GM18861 (cell line): ENCODE measurements at regions not wholly inside any gene's neighbourhood (a gene's known extent, or its start where the extent isn't known, plus 50 kb on each side); places are given as distances from the start of the nearest gene placed in this dataset.
"Not testable (repeated sequence)": the region's sequence is repeated elsewhere in the genome, so short reads cannot be mapped to it uniquely, and the experiment has no call there.

Experiments
- ATAC-seq: cut with Tn5 transposase; IDR thresholded peaks from one replicate; pipeline ENCODE4 v1.9.1; 2021; ENCODE audit not compliant: unreplicated experiment

- not testable (repeated sequence) for ATAC-seq
Observed at GRCh38 chr2:131639001-131639620, 111.4 kb downstream of the CCDC74A start.

GRCh38 chr2:131641414-131642206 lies 113.9 kb downstream of the CCDC74A start:
- ATAC-seq = no peak

GRCh38 chr2:131643180-131643579 lies 115.5 kb downstream of the CCDC74A start:
- ATAC-seq = not testable (repeated sequence)

- no peak for ATAC-seq
Observed at GRCh38 chr2:131645177-131645765, 117.6 kb downstream of the CCDC74A start.

GRCh38 chr2:131646220-131646619 lies 118.5 kb downstream of the CCDC74A start:
- not testable (repeated sequence) for ATAC-seq

- no peak for ATAC-seq
Observed at GRCh38 chr2:131646669-131647297, 119.1 kb downstream of the CCDC74A start.

- not testable (repeated sequence) for ATAC-seq
Observed at GRCh38 chr2:131648565-131648964, 120.9 kb downstream of the CCDC74A start.

- not testable (repeated sequence) for ATAC-seq
Observed at GRCh38 chr2:131652246-131652645, 124.6 kb downstream of the CCDC74A start.

GRCh38 chr2:131654107-131654506 lies 126.4 kb downstream of the CCDC74A start:
- ATAC-seq = not testable (repeated sequence)

- no peak for ATAC-seq
Observed at GRCh38 chr2:131656816-131657633, 129.3 kb downstream of the CCDC74A start.

GRCh38 chr2:131657895-131658768 lies 130.4 kb downstream of the CCDC74A start:
- ATAC-seq = no peak

GRCh38 chr2:131658769-131659131 lies 131.1 kb downstream of the CCDC74A start:
- ATAC-seq = no peak

- ATAC-seq = no peak
Observed at GRCh38 chr2:131659168-131659572, 131.5 kb downstream of the CCDC74A start.

GRCh38 chr2:131661101-131661782 lies 133.6 kb downstream of the CCDC74A start:
- ATAC-seq = not testable (repeated sequence)

- ATAC-seq = not testable (repeated sequence)
Observed at GRCh38 chr2:131661884-131662535, 134.3 kb downstream of the CCDC74A start.

GRCh38 chr2:131663501-131663900 lies 135.8 kb downstream of the CCDC74A start:
- not testable (repeated sequence) for ATAC-seq

GRCh38 chr2:131665716-131666115 lies 138.0 kb downstream of the CCDC74A start:
- ATAC-seq = not testable (repeated sequence)

- ATAC-seq = not testable (repeated sequence)
Observed at GRCh38 chr2:131668794-131669540, 141.3 kb downstream of the CCDC74A start.
